ENCODE measurements at regions not wholly inside any gene's neighbourhood (a gene's known extent, or its start where the extent isn't known, plus 50 kb on each side); places are given as distances from the start of the nearest gene placed in this dataset.

DNA sequence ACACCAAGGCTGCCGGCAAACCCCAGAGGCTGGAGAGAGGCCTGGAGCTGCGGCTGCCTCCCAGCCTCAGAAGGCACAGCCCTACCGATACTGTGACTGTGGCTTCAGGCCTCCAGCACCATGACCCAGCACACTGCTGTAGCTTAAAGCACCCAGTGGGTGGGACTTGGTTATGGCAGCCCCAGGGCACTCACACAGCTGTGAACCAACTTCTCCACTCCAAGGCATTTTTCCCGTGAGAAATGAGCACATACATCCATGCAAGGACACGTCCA is 199.5 kb downstream of the NDUFA10 start:
- no peak for DNase-seq (ENCODE audit: unreplicated experiment)
- Mint-ChIP-seq H3K4me3 (ENCODE audit: unreplicated experiment) (no peak overlapping the region), H3K36me3 (ENCODE audit: insufficient read depth, unreplicated experiment) (no peaks in the 10 kb centered on the region), H3K27ac (ENCODE audit: low read depth, unreplicated experiment) (no peak overlapping the region), H3K9me3 (ENCODE audit: unreplicated experiment) (no peaks in the 10 kb centered on the region), H3K27me3 (ENCODE audit: insufficient read depth, unreplicated experiment) (peaks cover 31% of the 10 kb centered on the region), H3K4me1 (ENCODE audit: insufficient read depth, unreplicated experiment) (peaks cover 6% of the 10 kb centered on the region)
- BruUV-seq (replicated peaks): no TSS peak
- ChIA-PET POLR2A (no interaction called here), CTCF (no interaction called here)
- TF ChIP-seq, protein P1, sequence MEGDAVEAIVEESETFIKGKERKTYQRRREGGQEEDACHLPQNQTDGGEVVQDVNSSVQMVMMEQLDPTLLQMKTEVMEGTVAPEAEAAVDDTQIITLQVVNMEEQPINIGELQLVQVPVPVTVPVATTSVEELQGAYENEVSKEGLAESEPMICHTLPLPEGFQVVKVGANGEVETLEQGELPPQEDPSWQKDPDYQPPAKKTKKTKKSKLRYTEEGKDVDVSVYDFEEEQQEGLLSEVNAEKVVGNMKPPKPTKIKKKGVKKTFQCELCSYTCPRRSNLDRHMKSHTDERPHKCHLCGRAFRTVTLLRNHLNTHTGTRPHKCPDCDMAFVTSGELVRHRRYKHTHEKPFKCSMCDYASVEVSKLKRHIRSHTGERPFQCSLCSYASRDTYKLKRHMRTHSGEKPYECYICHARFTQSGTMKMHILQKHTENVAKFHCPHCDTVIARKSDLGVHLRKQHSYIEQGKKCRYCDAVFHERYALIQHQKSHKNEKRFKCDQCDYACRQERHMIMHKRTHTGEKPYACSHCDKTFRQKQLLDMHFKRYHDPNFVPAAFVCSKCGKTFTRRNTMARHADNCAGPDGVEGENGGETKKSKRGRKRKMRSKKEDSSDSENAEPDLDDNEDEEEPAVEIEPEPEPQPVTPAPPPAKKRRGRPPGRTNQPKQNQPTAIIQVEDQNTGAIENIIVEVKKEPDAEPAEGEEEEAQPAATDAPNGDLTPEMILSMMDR (IDR thresholded peaks at IDR 0.05; ENCODE audit: unreplicated experiment): no peak
- intact Hi-C loops (cut with micrococcal nuclease): no loop called here

- DNase-seq (ENCODE audit: unreplicated experiment): no peak
- Mint-ChIP-seq H3K4me1 (ENCODE audit: insufficient read depth, unreplicated experiment) (peaks cover 6% of the 10 kb centered on the region), H3K36me3 (ENCODE audit: insufficient read depth, unreplicated experiment) (no peaks in the 10 kb centered on the region), H3K27me3 (ENCODE audit: insufficient read depth, unreplicated experiment) (peaks cover 37% of the 10 kb centered on the region), H3K27ac (ENCODE audit: low read depth, unreplicated experiment) (no peak overlapping the region), H3K9me3 (ENCODE audit: unreplicated experiment) (no peaks in the 10 kb centered on the region), H3K4me3 (ENCODE audit: unreplicated experiment) (no peak overlapping the region)
- CTCF ChIA-PET: interaction anchor here (0.6 to 3.1 kb wide), 8 partner anchors 10 to 709 kb away, joined by 3 to 26 read pairs (median 4); no protein-coding TSS in a partner anchor
- POLR2A ChIA-PET: interaction anchor here (0.7 kb wide), 1 partner anchor 102 kb away, joined by 3 read pairs; no protein-coding TSS in a partner anchor
- intact Hi-C loops (cut with micrococcal nuclease): loop anchor here (1.0 kb wide), 1 partner anchor 57 kb away; no protein-coding TSS in a partner anchor
- no TSS peak for BruUV-seq (replicated peaks)
- TF ChIP-seq, protein P1 (IDR thresholded peaks at IDR 0.05; ENCODE audit: unreplicated experiment): no peak
These were observed 200.1 kb downstream of the NDUFA10 start for GRCh38 chr2:239824866-239825704.

- Mint-ChIP-seq H3K27ac (ENCODE audit: low read depth, unreplicated experiment) (no peak overlapping the region), H3K4me1 (ENCODE audit: insufficient read depth, unreplicated experiment) (peaks cover 6% of the 10 kb centered on the region), H3K36me3 (ENCODE audit: insufficient read depth, unreplicated experiment) (no peaks in the 10 kb centered on the region), H3K4me3 (ENCODE audit: unreplicated experiment) (no peak overlapping the region), H3K27me3 (ENCODE audit: insufficient read depth, unreplicated experiment) (peaks cover 44% of the 10 kb centered on the region), H3K9me3 (ENCODE audit: unreplicated experiment) (no peaks in the 10 kb centered on the region)
- intact Hi-C loops (cut with micrococcal nuclease): loop anchor here (1.0 kb wide), 1 partner anchor 58 kb away; no protein-coding TSS in a partner anchor
- CTCF ChIA-PET: interaction anchor here (0.6 to 3.1 kb wide), 13 partner anchors 9 to 708 kb away, joined by 3 to 26 read pairs (median 4); no protein-coding TSS in a partner anchor
- TF ChIP-seq, protein P1 (IDR thresholded peaks at IDR 0.05; ENCODE audit: unreplicated experiment): peak; percentile 54
- BruUV-seq (replicated peaks): no TSS peak
- POLR2A ChIA-PET: interaction anchor here (0.5 to 0.7 kb wide), 2 partner anchors 20 to 103 kb away, joined by 3 read pairs; no protein-coding TSS in a partner anchor
- DNase-seq (ENCODE audit: unreplicated experiment): peak; percentile 89
These were observed 201.0 kb downstream of the NDUFA10 start for GRCh38 chr2:239824046-239824694.

- H3K27ac Mint-ChIP-seq (ENCODE audit: low read depth, unreplicated experiment): no peak overlapping the region
- BruUV-seq (replicated peaks): no TSS peak
- peaks cover 6% of the 10 kb centered on the region for H3K4me1 Mint-ChIP-seq (ENCODE audit: insufficient read depth, unreplicated experiment)
- H3K9me3 Mint-ChIP-seq (ENCODE audit: unreplicated experiment): no peaks in the 10 kb centered on the region
- TF ChIP-seq, protein P1 (IDR thresholded peaks at IDR 0.05; ENCODE audit: unreplicated experiment): no peak
- H3K4me3 Mint-ChIP-seq (ENCODE audit: unreplicated experiment): no peak overlapping the region
- DNase-seq (ENCODE audit: unreplicated experiment): no peak
- peaks cover 60% of the 10 kb centered on the region for H3K27me3 Mint-ChIP-seq (ENCODE audit: insufficient read depth, unreplicated experiment)
- ChIA-PET CTCF (interaction anchor here (3.1 kb wide), 1 partner anchor 169 kb away, joined by 26 read pairs; no protein-coding TSS in a partner anchor), POLR2A (no interaction called here)
- intact Hi-C loops (cut with micrococcal nuclease): no loop called here
- no peaks in the 10 kb centered on the region for H3K36me3 Mint-ChIP-seq (ENCODE audit: insufficient read depth, unreplicated experiment)
These were observed 202.9 kb downstream of the NDUFA10 start for GRCh38 chr2:239822146-239822831.

Measured in MCF 10A (cell line).